ENCODE measurements at regions not wholly inside any gene's neighbourhood (a gene's known extent, or its start where the extent isn't known, plus 50 kb on each side); places are given as distances from the start of the nearest gene placed in this dataset.
"Not testable (repeated sequence)": the region's sequence is repeated elsewhere in the genome, so short reads cannot be mapped to it uniquely, and the experiment has no call there.

DNA sequence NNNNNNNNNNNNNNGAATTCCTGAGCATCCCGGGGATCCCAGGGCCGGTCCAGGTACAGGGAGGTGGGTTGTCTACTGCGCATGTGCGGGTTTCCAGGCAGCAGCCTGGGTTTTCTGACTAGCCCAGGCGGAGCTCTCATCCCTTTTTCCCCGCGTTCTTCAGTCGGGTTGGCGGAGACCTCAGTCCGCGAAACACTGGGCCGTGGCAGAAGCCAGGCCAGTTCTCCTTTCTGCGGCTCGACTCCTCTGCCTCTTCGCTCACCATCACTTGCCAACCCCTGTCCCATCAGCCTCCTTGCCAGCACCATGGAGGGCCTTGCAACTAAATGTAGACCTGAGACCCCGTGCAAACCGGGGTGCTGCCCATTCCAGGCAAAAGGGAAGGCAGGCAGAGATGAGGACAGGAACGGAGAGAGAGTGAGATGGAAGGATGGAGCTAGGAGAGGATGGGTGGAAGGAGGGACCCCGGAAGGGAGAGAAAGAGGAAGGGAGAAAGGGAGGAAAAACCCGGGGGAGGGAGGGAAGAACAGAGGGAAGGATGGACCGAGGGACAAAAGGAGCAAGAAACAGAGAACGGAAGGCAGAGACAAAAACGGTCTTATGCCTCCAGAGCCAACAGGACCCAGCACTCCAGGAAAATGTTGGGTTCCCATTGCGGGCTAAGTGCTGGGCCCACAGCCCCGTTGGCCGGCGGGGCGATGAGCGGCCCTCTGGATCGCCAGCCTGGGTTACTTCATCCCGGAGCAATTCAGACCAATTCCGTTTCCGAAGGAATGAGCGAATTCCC is 445.4 kb upstream of the DEFB115 start:
- peak; percentile 25 for DNase-seq (ENCODE audit: extremely low read depth, low read depth)
- TF ChIP-seq, protein P1, sequence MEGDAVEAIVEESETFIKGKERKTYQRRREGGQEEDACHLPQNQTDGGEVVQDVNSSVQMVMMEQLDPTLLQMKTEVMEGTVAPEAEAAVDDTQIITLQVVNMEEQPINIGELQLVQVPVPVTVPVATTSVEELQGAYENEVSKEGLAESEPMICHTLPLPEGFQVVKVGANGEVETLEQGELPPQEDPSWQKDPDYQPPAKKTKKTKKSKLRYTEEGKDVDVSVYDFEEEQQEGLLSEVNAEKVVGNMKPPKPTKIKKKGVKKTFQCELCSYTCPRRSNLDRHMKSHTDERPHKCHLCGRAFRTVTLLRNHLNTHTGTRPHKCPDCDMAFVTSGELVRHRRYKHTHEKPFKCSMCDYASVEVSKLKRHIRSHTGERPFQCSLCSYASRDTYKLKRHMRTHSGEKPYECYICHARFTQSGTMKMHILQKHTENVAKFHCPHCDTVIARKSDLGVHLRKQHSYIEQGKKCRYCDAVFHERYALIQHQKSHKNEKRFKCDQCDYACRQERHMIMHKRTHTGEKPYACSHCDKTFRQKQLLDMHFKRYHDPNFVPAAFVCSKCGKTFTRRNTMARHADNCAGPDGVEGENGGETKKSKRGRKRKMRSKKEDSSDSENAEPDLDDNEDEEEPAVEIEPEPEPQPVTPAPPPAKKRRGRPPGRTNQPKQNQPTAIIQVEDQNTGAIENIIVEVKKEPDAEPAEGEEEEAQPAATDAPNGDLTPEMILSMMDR (IDR thresholded peaks at IDR 0.05; ENCODE audit: low read depth, low read length): no peak

DNA sequence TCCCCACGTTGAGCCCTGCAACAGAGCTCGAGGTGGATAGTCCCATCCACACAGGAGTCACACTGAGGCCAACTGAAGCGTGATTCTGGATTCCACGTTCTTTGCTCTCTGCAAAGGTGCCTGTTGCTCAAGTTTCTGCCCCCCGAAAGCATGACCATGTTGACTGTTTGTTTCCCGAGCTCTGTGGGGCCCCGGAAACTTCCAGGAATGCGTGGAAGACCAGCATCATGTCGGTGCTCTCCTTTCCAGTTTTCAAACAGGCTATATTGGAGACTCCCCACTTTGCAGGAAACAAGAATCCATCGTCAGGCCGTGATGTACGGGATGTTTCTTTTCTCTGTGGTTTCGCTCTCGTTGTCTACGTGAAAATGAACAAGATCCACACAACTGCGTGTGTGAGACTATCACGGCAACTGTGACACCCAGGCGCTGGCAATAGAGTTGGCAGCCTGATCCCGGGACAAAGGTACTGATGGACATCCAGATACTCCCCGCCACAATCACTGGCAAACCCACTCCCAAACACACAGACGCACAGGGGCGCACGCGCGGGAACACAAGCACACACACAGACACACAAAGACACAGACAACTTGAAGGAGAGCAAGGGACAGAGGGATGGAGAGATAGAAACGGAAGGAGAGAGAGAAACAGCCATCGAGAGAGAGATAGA is 444.6 kb upstream of the DEFB115 start:
- DNase-seq (ENCODE audit: extremely low read depth, low read depth): no peak
- TF ChIP-seq, protein P1 (IDR thresholded peaks at IDR 0.05; ENCODE audit: low read depth, low read length): no peak

DNA sequence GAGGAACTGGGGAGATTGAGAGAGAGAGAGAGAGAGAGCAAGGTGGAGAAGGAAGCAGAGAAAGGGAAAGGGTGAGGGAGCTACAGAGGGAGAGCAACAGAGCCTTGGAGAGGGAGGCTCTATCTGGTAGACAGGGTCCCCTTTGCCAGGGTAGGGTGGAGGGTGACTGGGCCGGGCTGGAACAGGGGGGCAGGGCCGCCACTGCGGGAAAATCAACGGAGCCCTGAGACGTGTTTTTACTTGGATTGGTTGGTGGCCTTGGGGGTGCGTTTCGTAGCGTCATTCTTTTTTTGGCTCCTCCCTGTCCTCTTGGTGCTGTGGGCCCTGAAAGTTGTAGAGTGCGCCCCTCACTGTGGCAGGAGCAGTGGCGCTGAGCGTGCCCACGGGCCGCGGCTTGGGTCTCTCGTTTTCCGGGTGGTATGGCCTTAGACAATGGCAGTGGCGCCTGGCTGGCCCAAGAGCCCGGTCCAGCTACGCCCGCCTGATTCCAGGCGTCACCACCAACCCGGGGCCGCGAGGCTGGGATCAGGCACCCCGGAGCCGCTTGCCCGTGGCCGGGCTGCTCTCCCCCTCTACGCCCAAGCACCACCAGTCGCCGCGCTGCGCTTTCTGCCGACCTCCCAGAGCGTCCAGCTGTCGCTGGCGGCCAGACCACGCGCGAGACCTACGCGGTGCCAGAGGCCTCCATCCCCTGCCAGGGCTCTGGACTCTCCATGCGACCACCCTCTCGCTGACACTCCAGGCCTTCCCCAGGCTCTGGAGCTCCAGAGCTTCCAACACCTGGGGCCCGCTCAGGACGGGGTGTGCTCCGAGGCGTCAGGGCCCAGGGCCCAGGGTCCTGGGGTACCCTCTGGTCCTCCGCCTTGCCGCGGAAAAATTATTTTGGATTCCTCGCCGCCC is 443.8 kb upstream of the DEFB115 start:
- not testable (repeated sequence) for DNase-seq (ENCODE audit: extremely low read depth, low read depth)

DNA sequence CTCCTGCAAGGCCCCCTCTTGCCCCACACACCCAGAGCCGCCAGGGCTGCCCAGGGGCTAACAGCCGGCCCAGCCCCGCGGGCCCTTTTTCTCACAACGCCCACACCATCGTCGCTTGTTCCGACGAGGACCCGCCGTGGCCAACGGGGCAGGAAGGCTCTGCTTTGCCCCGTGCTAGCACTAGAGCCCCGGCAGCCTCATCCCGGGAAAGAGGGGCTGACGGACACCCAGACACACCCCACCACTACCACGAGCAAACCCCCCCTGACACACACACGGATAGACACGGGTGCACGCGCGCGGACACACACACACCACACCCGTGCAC is 443.2 kb upstream of the DEFB115 start:
- DNase-seq (ENCODE audit: extremely low read depth, low read depth): not testable (repeated sequence)

DNA sequence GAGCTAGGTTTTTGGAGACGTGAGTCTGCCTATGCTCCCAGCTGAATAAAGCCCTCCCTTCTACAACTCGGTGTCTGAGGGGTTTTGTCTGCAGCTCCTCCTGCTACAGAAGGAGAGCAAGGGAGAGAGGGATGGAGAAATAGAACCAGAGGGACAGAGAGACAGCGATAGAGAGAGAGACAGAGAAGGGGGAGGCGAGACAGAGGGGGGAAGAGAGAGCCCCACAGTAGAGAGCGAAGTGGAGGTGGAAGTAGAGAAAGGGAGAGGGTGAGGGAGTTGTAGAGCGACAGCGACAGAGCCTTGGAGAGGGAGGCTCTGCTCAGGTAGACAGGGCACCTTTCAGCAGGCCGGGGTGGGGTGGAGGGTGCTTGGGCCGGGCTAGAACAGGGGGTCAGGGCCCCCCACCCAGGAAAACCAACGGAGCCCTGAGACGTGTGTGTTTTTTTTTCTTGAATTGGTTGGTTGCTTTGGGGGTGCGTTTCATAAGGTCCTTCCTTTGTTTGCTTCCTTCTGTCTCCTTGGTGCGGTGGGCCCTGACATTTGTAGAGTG is 442.4 kb upstream of the DEFB115 start:
- DNase-seq (ENCODE audit: extremely low read depth, low read depth): not testable (repeated sequence)

DNA sequence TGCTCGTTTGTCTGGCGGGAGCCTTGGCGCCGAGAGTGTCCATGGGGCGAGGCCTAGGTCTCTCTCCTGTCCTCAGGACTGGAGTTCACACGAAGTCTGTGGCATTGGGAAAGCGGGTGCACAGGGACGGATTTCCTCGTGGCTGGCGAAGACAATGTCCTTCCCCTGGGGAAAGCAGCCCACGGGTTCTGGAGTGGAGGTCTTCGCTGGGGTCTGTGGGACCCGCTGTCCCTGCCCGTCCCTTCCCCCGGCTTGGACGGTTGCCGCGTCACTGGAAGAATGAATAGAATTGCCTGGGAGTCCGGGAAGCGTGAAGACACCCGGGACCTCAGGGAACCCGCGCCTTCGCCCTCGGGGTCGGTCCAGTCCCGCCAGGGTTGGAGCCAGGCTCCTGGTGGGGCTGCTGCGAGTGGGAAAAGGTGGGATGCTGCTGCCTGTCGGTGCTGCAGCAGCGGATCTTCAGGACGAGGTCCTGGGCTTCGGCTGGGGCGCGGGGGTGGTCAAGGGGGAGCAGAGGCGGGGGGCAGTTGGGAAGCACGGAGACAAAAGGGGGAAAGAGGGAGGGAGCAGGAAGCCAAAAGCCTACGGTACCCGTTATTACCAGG is 441.8 kb upstream of the DEFB115 start:
- no peak for DNase-seq (ENCODE audit: extremely low read depth, low read depth)
- TF ChIP-seq, protein P1 (IDR thresholded peaks at IDR 0.05; ENCODE audit: low read depth, low read length): no peak

DNA sequence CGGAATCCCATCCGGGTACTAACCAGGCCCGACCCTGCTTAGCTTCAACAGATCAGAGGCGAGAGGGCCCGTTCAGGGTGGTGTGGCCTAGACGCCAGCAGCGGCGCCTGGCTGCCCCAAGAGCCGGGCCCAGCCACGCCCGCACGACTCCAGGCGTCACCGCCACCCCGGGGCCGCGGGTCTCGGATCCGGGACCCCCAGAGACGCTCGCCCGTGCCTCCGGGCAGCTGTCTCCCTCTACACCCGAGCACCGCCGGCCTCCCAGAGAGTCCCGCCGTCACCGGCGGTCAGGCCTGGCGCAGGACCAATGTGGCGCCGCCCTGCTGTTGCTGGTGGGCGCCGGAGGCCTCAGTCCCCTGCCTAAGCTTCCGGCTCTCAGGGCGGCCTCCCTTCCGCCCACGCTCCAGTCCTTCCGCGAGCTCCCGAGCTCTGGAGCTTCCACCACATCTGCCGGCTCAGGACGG is 441.2 kb upstream of the DEFB115 start:
- no peak for DNase-seq (ENCODE audit: extremely low read depth, low read depth)
- TF ChIP-seq, protein P1 (IDR thresholded peaks at IDR 0.05; ENCODE audit: low read depth, low read length): no peak

DNA sequence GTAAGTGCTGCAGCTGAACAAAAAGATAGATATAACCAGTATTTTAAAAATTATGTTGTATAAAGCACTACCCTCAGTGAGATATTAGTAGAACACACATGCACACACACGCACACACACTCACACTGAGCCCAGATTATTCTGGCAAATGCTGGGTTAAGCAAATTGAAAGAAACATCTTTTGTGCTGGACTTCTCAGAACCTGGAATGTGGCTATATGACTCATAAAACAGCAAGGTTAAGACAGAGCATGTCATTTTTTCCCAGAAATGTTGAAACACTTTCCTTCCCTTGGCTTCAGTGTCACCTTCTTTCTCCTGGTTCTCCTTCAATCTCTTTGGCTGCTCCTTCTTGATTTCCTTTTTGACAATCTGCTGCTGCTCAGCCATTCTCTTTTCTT is 435.8 kb upstream of the DEFB115 start:
- DNase-seq (ENCODE audit: extremely low read depth, low read depth): not testable (repeated sequence)

DNA sequence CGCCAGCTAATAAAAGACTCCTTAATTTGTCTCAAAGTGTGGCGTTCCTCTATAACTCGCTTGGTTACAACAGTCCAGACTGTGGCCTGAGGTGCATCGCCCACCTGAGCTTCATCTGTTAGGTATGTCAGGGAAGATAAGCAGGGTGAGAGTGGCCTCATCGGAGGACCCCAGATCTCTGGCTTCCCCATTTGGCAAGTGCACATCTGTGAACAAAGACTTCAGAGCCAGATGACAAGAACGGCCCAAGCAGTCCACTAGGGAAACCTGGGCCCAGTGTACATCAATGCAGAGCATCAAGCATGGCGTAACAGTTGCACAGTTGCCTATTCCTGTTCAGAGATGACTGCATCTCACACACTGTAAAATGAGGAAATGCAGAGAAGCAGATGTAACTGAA is 432.8 kb upstream of the DEFB115 start:
- not testable (repeated sequence) for DNase-seq (ENCODE audit: extremely low read depth, low read depth)

DNA sequence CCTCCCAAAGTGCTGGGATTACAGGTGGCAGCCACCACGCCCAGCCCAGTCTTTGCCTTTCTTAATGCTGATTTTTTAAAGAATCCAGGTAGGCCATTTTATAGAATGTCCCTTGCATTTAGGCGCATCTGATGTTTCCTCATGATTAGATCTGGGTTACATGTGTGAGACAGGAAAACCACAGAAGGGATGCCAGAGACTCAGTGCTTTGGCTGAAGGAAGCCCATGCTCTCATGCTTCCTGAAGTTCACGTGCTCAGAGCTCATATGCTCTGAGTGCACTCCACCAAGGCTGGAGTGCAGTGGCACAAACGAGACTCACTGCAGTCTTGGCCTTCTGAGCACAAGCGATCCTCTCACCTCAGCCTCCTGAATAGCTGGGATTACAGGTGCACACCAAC is 411.5 kb upstream of the DEFB115 start:
- not testable (repeated sequence) for DNase-seq (ENCODE audit: extremely low read depth, low read depth)

DNA sequence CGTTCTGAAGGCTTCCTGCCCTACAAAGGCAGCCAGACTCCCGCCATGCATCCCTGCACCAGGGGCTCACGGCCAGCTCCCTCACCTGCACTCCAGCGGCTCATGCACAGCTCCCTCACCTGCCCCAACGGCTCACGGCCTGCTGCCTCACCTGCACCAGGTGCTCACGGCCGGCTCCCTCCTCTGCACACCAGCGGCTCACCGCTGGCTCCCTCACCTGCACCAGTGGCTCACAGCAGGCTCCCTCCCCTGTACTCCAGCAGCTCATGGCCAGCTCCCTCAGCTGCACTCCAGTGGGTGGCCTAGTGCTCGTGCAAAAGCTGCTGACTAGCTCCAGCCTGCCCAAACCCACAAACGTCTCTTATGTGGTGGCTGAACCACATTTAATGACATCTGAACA is 389.2 kb upstream of the DEFB115 start:
- DNase-seq (ENCODE audit: extremely low read depth, low read depth): not testable (repeated sequence)

DNA sequence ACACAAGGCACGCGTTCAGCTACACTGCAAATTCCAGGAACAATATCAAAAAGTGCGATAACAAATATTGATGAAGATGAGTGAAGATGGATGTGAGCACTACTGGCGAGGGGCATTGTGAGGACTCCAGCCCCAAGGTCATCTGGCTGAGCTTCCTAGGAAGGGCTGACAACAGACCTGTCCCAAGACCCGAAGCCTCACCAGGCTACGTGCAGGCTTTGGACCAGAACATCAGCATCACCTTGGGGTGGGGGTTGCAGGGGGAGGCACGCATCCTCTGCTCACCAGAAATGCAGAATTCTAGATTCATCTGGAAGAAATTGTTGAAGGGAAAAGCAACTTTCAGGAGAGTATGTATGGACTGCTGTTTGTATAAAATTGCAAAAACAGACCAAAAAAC is 386.3 kb upstream of the DEFB115 start:
- not testable (repeated sequence) for DNase-seq (ENCODE audit: extremely low read depth, low read depth)

DNA sequence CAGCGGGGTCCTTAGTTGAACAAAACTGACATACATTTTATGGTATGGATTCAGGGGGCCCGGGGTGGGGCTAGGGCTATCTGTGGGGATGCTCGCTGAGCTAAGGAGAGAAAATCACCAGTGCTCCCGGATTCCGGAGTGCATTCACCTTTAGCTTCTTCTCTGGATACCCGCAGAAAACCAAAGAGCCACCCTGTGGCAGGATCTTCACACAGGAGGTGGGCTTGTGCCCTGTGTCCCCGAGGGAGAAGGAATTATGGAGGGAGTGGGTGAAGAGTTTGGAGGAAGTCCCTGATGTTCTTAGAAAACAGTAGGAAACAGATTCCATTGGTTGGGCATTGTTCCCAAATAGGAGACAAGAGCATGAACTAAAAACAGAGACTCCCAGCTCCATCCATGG is 385.2 kb upstream of the DEFB115 start:
- DNase-seq (ENCODE audit: extremely low read depth, low read depth): not testable (repeated sequence)

DNA sequence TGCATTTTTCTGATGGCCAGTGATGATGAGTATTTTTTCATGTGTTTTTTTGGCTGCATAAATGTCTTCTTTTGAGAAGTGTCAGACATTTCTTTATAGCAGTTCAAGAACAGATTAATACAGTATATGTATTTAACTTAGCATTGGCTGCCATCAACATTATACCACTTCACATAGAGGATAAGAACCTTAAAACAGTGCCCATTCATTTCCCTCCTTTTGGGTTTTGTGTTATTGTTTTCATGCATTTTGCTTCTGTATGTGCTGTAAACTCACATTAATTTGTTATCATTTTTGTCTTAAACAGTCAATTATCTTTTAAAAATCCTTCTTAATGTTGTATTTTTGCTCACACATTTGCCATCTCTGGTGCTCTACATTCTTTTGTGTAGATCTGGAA is 381.6 kb upstream of the DEFB115 start:
- DNase-seq (ENCODE audit: extremely low read depth, low read depth): not testable (repeated sequence)

Data from AG09319 (cell line).